Keratinocyte (primary cell): ENCODE measurements at regions not wholly inside any gene's neighbourhood (a gene's known extent, or its start where the extent isn't known, plus 50 kb on each side); places are given as distances from the start of the nearest gene placed in this dataset.

Experiments used
- DNase-seq: peaks from one replicate; pipeline ENCODE4 v3.0.0-alpha.2; 2011; ENCODE audit warnings: low read depth, missing footprints, low spot score
- FAIRE-seq: peaks from 2 replicates; lab custom pipeline; 2011; peaks lifted over from hg19 to GRCh38; lab: Jason Lieb, UNC
- H2AFZ ChIP-seq: 2 replicates; pipeline ENCODE4 v1.6.0; 2012; ENCODE audit warnings: low read length, control low read depth, inconsistent platforms; ENCODE audit not compliant: control insufficient read depth
- H3K27ac ChIP-seq: 2 replicates; pipeline ENCODE4 v1.5.1; 2011; ENCODE audit warnings: low read length; ENCODE audit not compliant: control insufficient read depth, insufficient read depth
- H3K27me3 ChIP-seq: 3 replicates; pipeline ENCODE4 v1.6.0; 2011; ENCODE audit warnings: low read length; ENCODE audit not compliant: control insufficient read depth, insufficient read depth; ENCODE audit errors: extremely low read depth
- H3K36me3 ChIP-seq, 2 experiments: 2 replicates in 1 of 2; 3 replicates in 1 of 2; pipeline ENCODE4 v1.5.1; 2011; ENCODE audit warnings: low read length in 2 of 2, mild to moderate bottlenecking in 1 of 2; ENCODE audit not compliant: control insufficient read depth in 2 of 2, insufficient read depth in 2 of 2; ENCODE audit errors: extremely low read depth in 1 of 2
- H3K4me1 ChIP-seq: 3 replicates; pipeline ENCODE4 v1.5.1; 2011; ENCODE audit warnings: low read length; ENCODE audit not compliant: control insufficient read depth, insufficient read depth; ENCODE audit errors: extremely low read depth
- H3K4me2 ChIP-seq: 3 replicates; pipeline ENCODE4 v1.6.0; 2011; ENCODE audit warnings: low read depth, low read length; ENCODE audit not compliant: control insufficient read depth, insufficient read depth; ENCODE audit errors: extremely low read depth
- H3K4me3 ChIP-seq, 3 experiments: fragments of 200-600 bp in 1 of 3; sonication (generic) in 1 of 3; 2 replicates in 2 of 3; 3 replicates in 1 of 3; pipeline ENCODE4 v1.5.1; 2011 to 2016; ENCODE audit warnings: low read length in 3 of 3, mild to moderate bottlenecking in 3 of 3, control low read depth in 2 of 3, inconsistent platforms in 1 of 3, low read depth in 1 of 3, mixed read lengths in 1 of 3, mixed run types in 1 of 3, moderate library complexity in 1 of 3; ENCODE audit not compliant: control insufficient read depth in 2 of 3, insufficient read depth in 2 of 3; ENCODE audit errors: extremely low read depth in 1 of 3
- H3K79me2 ChIP-seq: 2 replicates; pipeline ENCODE4 v1.6.0; 2012; ENCODE audit warnings: low read length; ENCODE audit not compliant: control insufficient read depth, insufficient read depth
- H3K9ac ChIP-seq: 3 replicates; pipeline ENCODE4 v1.6.0; 2011; ENCODE audit warnings: low read length; ENCODE audit not compliant: control insufficient read depth, insufficient read depth; ENCODE audit errors: extremely low read depth
- H3K9me1 ChIP-seq: 3 replicates; pipeline ENCODE4 v1.6.0; 2011; ENCODE audit warnings: low read length; ENCODE audit not compliant: control insufficient read depth, insufficient read depth; ENCODE audit errors: extremely low read depth
- H3K9me3 ChIP-seq: 2 replicates; pipeline ENCODE4 v1.5.1; 2012; ENCODE audit warnings: low read depth, low read length; ENCODE audit not compliant: control insufficient read depth
- H4K20me1 ChIP-seq: 3 replicates; pipeline ENCODE4 v1.6.0; 2011; ENCODE audit warnings: low read length; ENCODE audit not compliant: control insufficient read depth, insufficient read depth; ENCODE audit errors: extremely low read depth
- CTCF ChIP-seq, 3 experiments: IDR thresholded peaks in 1 of 3; conservative IDR thresholded peaks in 1 of 3; optimal IDR thresholded peaks in 1 of 3; 2 replicates in 2 of 3; 3 replicates in 1 of 3; pipeline versions ENCODE3 to v1.5.1; 2011; ENCODE audit warnings: low read length in 3 of 3, mild to moderate bottlenecking in 3 of 3, moderate library complexity in 2 of 3, control low read depth in 1 of 3, inconsistent platforms in 1 of 3; ENCODE audit not compliant: insufficient read depth in 2 of 3; ENCODE audit errors: extremely low read depth in 1 of 3
- EZH2 ChIP-seq: IDR thresholded peaks from one replicate; pipeline ENCODE4 v1.6.1; 2012; ENCODE audit warnings: inconsistent platforms, mild to moderate bottlenecking, low read length, moderate library complexity
- dilution Hi-C: fragments of 300-500 bp; cut with MboI; formaldehyde crosslinking; loops from one replicate; pipeline ENCODE4 v1.7.0; 2020; ENCODE audit warnings: low sequenced_read_pairs; ENCODE audit not compliant: extremely low pct_ligation_motif_present

- Histone ChIP-seq H3K36me3 (no peaks in the 10 kb centered on the region), H3K27me3 (no peaks in the 10 kb centered on the region), H3K27ac (no peak overlapping the region), H3K4me3 (no peak overlapping the region), H3K79me2 (no peaks in the 10 kb centered on the region), H3K9me3 (no peaks in the 10 kb centered on the region), H4K20me1 (no peaks in the 10 kb centered on the region), H3K9ac (no peak overlapping the region), H3K4me2 (no peak overlapping the region), H3K4me1 (no peaks in the 10 kb centered on the region), H2AFZ (no peak overlapping the region), H3K9me1 (no peaks in the 10 kb centered on the region)
- TF ChIP-seq CTCF (optimal IDR thresholded peaks at IDR 0.05 in 1 of 3, IDR thresholded peaks at IDR 0.05 in 1 of 3, conservative IDR thresholded peaks at IDR 0.05 in 1 of 3; ENCODE audit: extremely low read depth in 1 of 3, insufficient read depth in 2 of 3, low read length in 3 of 3), result no peak
- TF ChIP-seq EZH2, result no peak
- FAIRE-seq, result no peak
- no peak for DNase-seq
- dilution Hi-C loops, result no loop called here
Measured at GRCh38 chr17:63165400-63165799, 199.4 kb downstream of the TANC2 start.

GRCh38 chr17:63170795-63171194 is 204.8 kb downstream of the TANC2 start:
- Histone ChIP-seq H3K4me2 (no peak overlapping the region), H3K27me3 (no peaks in the 10 kb centered on the region), H2AFZ (no peak overlapping the region), H3K79me2 (no peaks in the 10 kb centered on the region), H3K27ac (no peak overlapping the region), H3K9me1 (no peaks in the 10 kb centered on the region), H3K4me1 (peaks cover 12% of the 10 kb centered on the region), H4K20me1 (no peaks in the 10 kb centered on the region), H3K36me3 (no peaks in the 10 kb centered on the region), H3K9me3 (no peaks in the 10 kb centered on the region), H3K9ac (no peak overlapping the region), H3K4me3 (no peak overlapping the region)
- DNase-seq, result no peak
- TF ChIP-seq CTCF (optimal IDR thresholded peaks at IDR 0.05 in 1 of 3, IDR thresholded peaks at IDR 0.05 in 1 of 3, conservative IDR thresholded peaks at IDR 0.05 in 1 of 3; ENCODE audit: extremely low read depth in 1 of 3, insufficient read depth in 2 of 3, low read length in 3 of 3), result no peak
- TF ChIP-seq EZH2, result no peak
- FAIRE-seq, result peak; percentile 39
- dilution Hi-C loops, result no loop called here
